Chondrocyte (in vitro differentiated cells): ENCODE measurements at regions not wholly inside any gene's neighbourhood (a gene's known extent, or its start where the extent isn't known, plus 50 kb on each side); places are given as distances from the start of the nearest gene placed in this dataset.

Experiments used
- DNase-seq: peaks from one replicate; pipeline ENCODE4 v3.0.0; 2021; ENCODE audit warnings: mixed read lengths, low spot score
- H3K27ac Mint-ChIP-seq: one replicate; pipeline ENCODE4 v1.8.0; 2021; ENCODE audit warnings: mild to moderate bottlenecking, moderate library complexity, mixed read lengths; ENCODE audit not compliant: unreplicated experiment
- H3K27me3 Mint-ChIP-seq: 2 replicates; pipeline ENCODE4 v1.8.0; 2021; ENCODE audit warnings: low read depth, mixed read lengths
- H3K36me3 Mint-ChIP-seq: 2 replicates; pipeline ENCODE4 v1.8.0; 2021; ENCODE audit warnings: low read depth, mixed read lengths
- H3K4me1 Mint-ChIP-seq: 2 replicates; pipeline ENCODE4 v1.8.0; 2021; ENCODE audit warnings: low read depth, mild to moderate bottlenecking, mixed read lengths
- H3K4me3 Mint-ChIP-seq: one replicate; pipeline ENCODE4 v1.8.0; 2021; ENCODE audit warnings: mild to moderate bottlenecking, moderate library complexity, mixed read lengths; ENCODE audit not compliant: unreplicated experiment
- H3K9me3 Mint-ChIP-seq: 2 replicates; pipeline ENCODE4 v1.8.0; 2021; ENCODE audit warnings: low read depth, mixed read lengths
- CTCF ChIP-seq: fragments of 200-600 bp; sonication (generic); IDR thresholded peaks from 2 replicates; pipeline ENCODE4 v1.5.0; 2021; ENCODE audit warnings: antibody characterized with exemption, mild to moderate bottlenecking, moderate library complexity

- H3K27ac Mint-ChIP-seq, result peak overlapping the region; percentile 39
- H3K9me3 Mint-ChIP-seq, result peaks cover 12% of the 10 kb centered on the region
- H3K27me3 Mint-ChIP-seq, result no peaks in the 10 kb centered on the region
- peaks cover 61% of the 10 kb centered on the region for H3K4me1 Mint-ChIP-seq
- no peak overlapping the region for H3K4me3 Mint-ChIP-seq
- peaks cover 5% of the 10 kb centered on the region for H3K36me3 Mint-ChIP-seq
- no peak for TF ChIP-seq CTCF
- DNase-seq, result no peak
Measured at GRCh38 chr13:99063178-99063577, 85.3 kb upstream of the DOCK9 start.

- H3K4me3 Mint-ChIP-seq, result no peak overlapping the region
- peaks cover 66% of the 10 kb centered on the region for H3K4me1 Mint-ChIP-seq
- peaks cover 12% of the 10 kb centered on the region for H3K9me3 Mint-ChIP-seq
- no peak for TF ChIP-seq CTCF
- peaks cover 5% of the 10 kb centered on the region for H3K36me3 Mint-ChIP-seq
- H3K27me3 Mint-ChIP-seq, result no peaks in the 10 kb centered on the region
- no peak for DNase-seq
- no peak overlapping the region for H3K27ac Mint-ChIP-seq
Measured at GRCh38 chr13:99063952-99064351, 86.1 kb upstream of the DOCK9 start.

GRCh38 chr13:99064624-99065234 is 86.9 kb upstream of the DOCK9 start:
- TF ChIP-seq CTCF, result no peak
- no peak overlapping the region for H3K27ac Mint-ChIP-seq
- peaks cover 5% of the 10 kb centered on the region for H3K36me3 Mint-ChIP-seq
- no peak for DNase-seq
- no peaks in the 10 kb centered on the region for H3K27me3 Mint-ChIP-seq
- peaks cover 62% of the 10 kb centered on the region for H3K4me1 Mint-ChIP-seq
- H3K9me3 Mint-ChIP-seq, result peaks cover 12% of the 10 kb centered on the region
- no peak overlapping the region for H3K4me3 Mint-ChIP-seq

GRCh38 chr13:99065235-99066015 is 87.6 kb upstream of the DOCK9 start:
- Mint-ChIP-seq H3K36me3 (peaks cover 5% of the 10 kb centered on the region), H3K4me1 (peaks cover 58% of the 10 kb centered on the region), H3K27me3 (no peaks in the 10 kb centered on the region), H3K4me3 (no peak overlapping the region), H3K9me3 (peaks cover 12% of the 10 kb centered on the region), H3K27ac (no peak overlapping the region)
- no peak for TF ChIP-seq CTCF
- DNase-seq, result no peak

- H3K27me3 Mint-ChIP-seq, result no peaks in the 10 kb centered on the region
- H3K4me3 Mint-ChIP-seq, result no peak overlapping the region
- peaks cover 5% of the 10 kb centered on the region for H3K36me3 Mint-ChIP-seq
- no peak for TF ChIP-seq CTCF
- H3K4me1 Mint-ChIP-seq, result peaks cover 52% of the 10 kb centered on the region
- DNase-seq, result no peak
- peaks cover 12% of the 10 kb centered on the region for H3K9me3 Mint-ChIP-seq
- H3K27ac Mint-ChIP-seq, result no peak overlapping the region
Measured at GRCh38 chr13:99066219-99066618, 88.4 kb upstream of the DOCK9 start.
